A549 (cell line): ENCODE measurements at regions not wholly inside any gene's neighbourhood (a gene's known extent, or its start where the extent isn't known, plus 50 kb on each side); places are given as distances from the start of the nearest gene placed in this dataset.

Experiments
- FOSL2 ChIP-seq, 2 experiments: fragments of 450-650 bp in 1 of 2; fragments of >200 bp in 1 of 2; sonication (Bioruptor Twin) in 1 of 2; formaldehyde crosslinking; IDR thresholded peaks; 2 replicates each; pipeline versions ENCODE4 v1.5.0 to v1.6.1; 2016 to 2020; ENCODE audit warnings: mild to moderate bottlenecking in 1 of 2, moderate library complexity in 1 of 2
- POLR2A ChIP-seq: IDR thresholded peaks from 2 replicates; pipeline ENCODE4 v1.6.1; 2012; ENCODE audit warnings: mild to moderate bottlenecking, low read length

- no peak for TF ChIP-seq POLR2A
- TF ChIP-seq FOSL2 (IDR thresholded peaks at IDR 0.05), result no peak
- TF ChIP-seq FOSL2 (CRISPR knock-in tag; IDR thresholded peaks at IDR 0.05), result no peak
These were observed 1100.4 kb upstream of the COX7C start for GRCh38 chr5:85517386-85517785.
